ENCODE measurements at regions not wholly inside any gene's neighbourhood (a gene's known extent, or its start where the extent isn't known, plus 50 kb on each side); places are given as distances from the start of the nearest gene placed in this dataset.

DNA sequence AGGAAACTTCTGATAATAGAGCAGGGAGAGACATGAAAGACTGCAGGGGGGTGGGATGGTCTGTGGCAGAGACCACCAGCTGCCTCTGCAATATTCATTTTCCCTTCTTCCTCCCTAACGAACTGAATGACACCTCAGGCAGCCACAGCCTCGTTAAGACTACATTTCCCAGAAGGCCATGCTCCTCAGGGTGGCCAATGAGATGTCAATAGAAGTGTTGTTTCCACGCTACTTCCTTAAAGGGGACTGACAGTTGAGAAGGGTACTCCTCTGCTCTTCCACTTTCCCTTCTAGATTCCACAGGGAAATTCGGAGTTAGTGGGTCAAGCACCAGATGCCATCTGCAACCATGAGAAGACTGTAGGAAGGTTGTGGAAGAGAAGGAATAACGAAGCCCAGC lies 52.0 kb upstream of the DAPK1 start:
- H2BK120ac ChIP-seq (replicated peaks; ENCODE audit: low read depth, low read length): no peak overlapping the region
- no peak overlapping the region for H3K27ac ChIP-seq (ENCODE audit: low read depth, low read length)
- H2BK20ac ChIP-seq (ENCODE audit: low read length): no peak overlapping the region
- no peak overlapping the region for H3K23ac ChIP-seq (ENCODE audit: insufficient read length)
- no peak overlapping the region for H2BK15ac ChIP-seq (ENCODE audit: low read length)
- H3K79me2 ChIP-seq (ENCODE audit: control insufficient read depth in 1 of 2, insufficient read depth in 2 of 2, low read length in 2 of 2): no peaks in the 10 kb centered on the region
- H3K4me1 ChIP-seq (replicated peaks in 1 of 4; ENCODE audit: control insufficient read depth in 3 of 4, insufficient read depth in 4 of 4, low read length in 3 of 4): peaks cover 0 to 2% (median 0%) of the 10 kb centered on the region in 4 experiments; a peak in 1 of 7 replicates
- H2AK5ac ChIP-seq (ENCODE audit: low read depth, low read length): no peak overlapping the region
- peak overlapping the region in 1 of 2 experiments; percentile 32; a peak in 2 of 4 replicates for H3K4me2 ChIP-seq (ENCODE audit: insufficient read depth in 1 of 2, low read depth in 2 of 2, low read length in 2 of 2)
- H4K8ac ChIP-seq (ENCODE audit: extremely low read depth, insufficient read depth, low read length): no peak overlapping the region
- H4K91ac ChIP-seq (replicated peaks; ENCODE audit: insufficient read length, low read length): no peak overlapping the region
- no peak overlapping the region for H2BK5ac ChIP-seq (ENCODE audit: low read depth, low read length)
- no peak overlapping the region for H3K18ac ChIP-seq (ENCODE audit: extremely low read depth, low read length)
- DNase-seq (ENCODE audit: low read depth in 1 of 2, low spot score in 2 of 2): peak in 1 of 2 experiments; percentile 63
- H3K14ac ChIP-seq (ENCODE audit: insufficient read length): no peak overlapping the region
- no peaks in the 10 kb centered on the region for H3K36me3 ChIP-seq (ENCODE audit: control insufficient read depth in 2 of 4, insufficient read depth in 4 of 4, low read length in 3 of 4)
- H3K56ac ChIP-seq (replicated peaks; ENCODE audit: insufficient read length, low read depth, low read length): no peak overlapping the region
- no peak overlapping the region for H3K4ac ChIP-seq (replicated peaks; ENCODE audit: insufficient read length, low read depth, low read length)
- WGBS, 2 experiments (ENCODE audit: extremely low coverage in 1 of 2, insufficient coverage in 1 of 2, insufficient read length in 1 of 2, insufficient replicate concordance in 2 of 2, low coverage in 1 of 2, low lambda C conversion rate in 2 of 2, missing lambda C conversion rate in 1 of 2): 28% methylated on average over 5 of the region's 5 CpGs; no CpG with 5 or more reads in 1 of the 2 experiments
- no peaks in the 10 kb centered on the region for H3K79me1 ChIP-seq (ENCODE audit: low read depth, low read length)
- FAIRE-seq: peak; percentile 90
- TF ChIP-seq, protein P1, sequence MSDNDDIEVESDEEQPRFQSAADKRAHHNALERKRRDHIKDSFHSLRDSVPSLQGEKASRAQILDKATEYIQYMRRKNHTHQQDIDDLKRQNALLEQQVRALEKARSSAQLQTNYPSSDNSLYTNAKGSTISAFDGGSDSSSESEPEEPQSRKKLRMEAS (IDR thresholded peaks at IDR 0.05): 0 out of 2 replicates have a peak, but pooled peaks have one; percentile 18
- TF ChIP-seq SIX5 (IDR thresholded peaks at IDR 0.05; ENCODE audit: low read depth, low read length): peak; percentile 71
- TF ChIP-seq, protein P2, sequence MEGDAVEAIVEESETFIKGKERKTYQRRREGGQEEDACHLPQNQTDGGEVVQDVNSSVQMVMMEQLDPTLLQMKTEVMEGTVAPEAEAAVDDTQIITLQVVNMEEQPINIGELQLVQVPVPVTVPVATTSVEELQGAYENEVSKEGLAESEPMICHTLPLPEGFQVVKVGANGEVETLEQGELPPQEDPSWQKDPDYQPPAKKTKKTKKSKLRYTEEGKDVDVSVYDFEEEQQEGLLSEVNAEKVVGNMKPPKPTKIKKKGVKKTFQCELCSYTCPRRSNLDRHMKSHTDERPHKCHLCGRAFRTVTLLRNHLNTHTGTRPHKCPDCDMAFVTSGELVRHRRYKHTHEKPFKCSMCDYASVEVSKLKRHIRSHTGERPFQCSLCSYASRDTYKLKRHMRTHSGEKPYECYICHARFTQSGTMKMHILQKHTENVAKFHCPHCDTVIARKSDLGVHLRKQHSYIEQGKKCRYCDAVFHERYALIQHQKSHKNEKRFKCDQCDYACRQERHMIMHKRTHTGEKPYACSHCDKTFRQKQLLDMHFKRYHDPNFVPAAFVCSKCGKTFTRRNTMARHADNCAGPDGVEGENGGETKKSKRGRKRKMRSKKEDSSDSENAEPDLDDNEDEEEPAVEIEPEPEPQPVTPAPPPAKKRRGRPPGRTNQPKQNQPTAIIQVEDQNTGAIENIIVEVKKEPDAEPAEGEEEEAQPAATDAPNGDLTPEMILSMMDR (IDR thresholded peaks at IDR 0.05; ENCODE audit: control extremely low read depth in 1 of 3, insufficient read depth in 1 of 3, low read depth in 1 of 3, low read length in 3 of 3): no peak
- H3K9ac ChIP-seq (replicated peaks in 1 of 4; ENCODE audit: extremely low read depth in 1 of 4, low read depth in 3 of 4, low read length in 3 of 4): no peak overlapping the region
- peak overlapping the region; percentile 26; the same call in 1 of the 2 replicates for H2AFZ ChIP-seq (ENCODE audit: low read length)
- no peaks in the 10 kb centered on the region for H4K20me1 ChIP-seq (replicated peaks in 1 of 2; ENCODE audit: control insufficient read depth in 1 of 2, insufficient read depth in 2 of 2, low read length in 2 of 2)
- H4K5ac ChIP-seq (ENCODE audit: insufficient read length, low read depth, low read length): no peak overlapping the region
- H3K23me2 ChIP-seq (ENCODE audit: low read depth, low read length): no peaks in the 10 kb centered on the region
- POLR2A ChIA-PET (ENCODE audit: partially characterized antibody): interaction anchor here (0.8 to 1.4 kb wide), 2 partner anchors 12 to 20 kb away, joined by 3 to 4 read pairs; no protein-coding TSS in a partner anchor
- CTCF ChIA-PET (ENCODE audit: partially characterized antibody): interaction anchor here (0.7 to 1.4 kb wide), 3 partner anchors 12 to 108 kb away, joined by 3 read pairs; no protein-coding TSS in a partner anchor
- no peaks in the 10 kb centered on the region for H3K27me3 ChIP-seq (replicated peaks in 1 of 4; ENCODE audit: control insufficient read depth in 3 of 4, extremely low read depth in 1 of 4, insufficient read depth in 3 of 4, low read length in 3 of 4)
- H2BK12ac ChIP-seq (ENCODE audit: low read depth, low read length): no peak overlapping the region
- no peaks in the 10 kb centered on the region for H3K9me3 ChIP-seq (ENCODE audit: insufficient read depth in 2 of 2, low read depth in 1 of 2, low read length in 1 of 2)
- H3K4me3 ChIP-seq (ENCODE audit: extremely low read depth in 1 of 4, insufficient read depth in 2 of 4, low read depth in 3 of 4, low read length in 4 of 4): peak overlapping the region in 1 of 4 experiments; percentile 9; a peak in 1 of 8 replicates
